ENCODE measurements at regions not wholly inside any gene's neighbourhood (a gene's known extent, or its start where the extent isn't known, plus 50 kb on each side); places are given as distances from the start of the nearest gene placed in this dataset.

DNA sequence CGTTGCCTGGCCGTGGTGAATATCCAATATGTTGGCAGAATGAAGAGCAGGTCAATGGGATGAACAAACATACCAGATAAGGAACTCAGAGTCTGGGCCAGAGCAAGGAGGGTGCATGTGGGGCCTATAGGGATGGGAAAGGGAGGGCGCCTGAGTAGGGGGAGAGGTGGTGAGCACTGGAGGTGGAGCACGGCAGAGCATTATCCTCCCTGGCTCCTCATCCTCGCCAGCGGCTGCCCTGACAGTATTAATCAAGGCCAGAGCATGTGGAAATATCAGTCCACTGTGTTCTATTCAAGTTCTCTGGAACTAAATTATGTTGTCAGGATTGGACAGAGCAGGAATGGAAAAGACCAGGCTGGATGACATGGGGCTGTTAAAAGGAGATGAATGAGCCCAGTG is 254.8 kb upstream of the ZMIZ1 start:
- no peaks in the 10 kb centered on the region for H3K27me3 ChIP-seq (ENCODE audit: insufficient read depth, low read length, poor library complexity)
- H3K36me3 ChIP-seq (ENCODE audit: control insufficient read depth, insufficient read depth, low read length), result no peaks in the 10 kb centered on the region
- WGBS (ENCODE audit: extremely low coverage, insufficient coverage, low lambda C conversion rate), result no CpG with 5 or more reads among the region's 6 CpGs

DNA sequence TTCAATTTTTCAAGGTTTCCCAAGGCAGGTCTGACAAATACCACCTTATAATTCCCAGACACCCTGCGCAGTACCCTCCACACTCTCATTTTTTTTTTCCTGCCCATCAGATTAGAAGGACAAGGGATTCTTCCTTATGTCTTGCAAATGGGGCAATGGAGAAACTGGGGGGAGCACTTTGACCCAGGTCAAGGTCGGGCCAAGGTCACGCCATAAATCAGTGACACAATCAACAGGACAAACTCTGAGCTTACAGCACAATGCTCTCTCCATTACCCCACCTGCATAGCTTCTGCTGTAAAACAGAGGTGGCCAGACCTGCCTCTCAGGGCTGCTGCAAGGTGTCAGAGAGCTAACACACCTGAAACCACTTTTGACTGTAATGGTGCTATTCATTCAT is 254.4 kb upstream of the ZMIZ1 start:
- no peak overlapping the region for H2BK120ac ChIP-seq (ENCODE audit: low read depth, low read length)
- H3K27me3 ChIP-seq (ENCODE audit: insufficient read depth, low read length, poor library complexity), result no peaks in the 10 kb centered on the region
- H3K9ac ChIP-seq (ENCODE audit: low read length), result no peak overlapping the region
- no peak overlapping the region for H3K27ac ChIP-seq (ENCODE audit: low read depth, low read length)
- no peak overlapping the region for H3K56ac ChIP-seq (ENCODE audit: low read length)
- H4K5ac ChIP-seq (ENCODE audit: low read length), result no peak overlapping the region
- H3K4ac ChIP-seq (ENCODE audit: low read depth, low read length), result no peak overlapping the region
- no peak overlapping the region for H2BK15ac ChIP-seq (replicated peaks; ENCODE audit: low read depth)
- H3K36me3 ChIP-seq (ENCODE audit: control insufficient read depth, insufficient read depth, low read length), result no peaks in the 10 kb centered on the region
- no peak overlapping the region for H2AK5ac ChIP-seq (ENCODE audit: low read length)
- no peaks in the 10 kb centered on the region for H3K79me2 ChIP-seq (ENCODE audit: control insufficient read depth, insufficient read depth, low read length)
- no peak overlapping the region for H2BK5ac ChIP-seq (ENCODE audit: low read length)
- H3K4me2 ChIP-seq (ENCODE audit: low read length), result no peak overlapping the region
- WGBS (ENCODE audit: extremely low coverage, insufficient coverage, low lambda C conversion rate), result no CpG with 5 or more reads among the region's 3 CpGs
- no peaks in the 10 kb centered on the region for H3K79me1 ChIP-seq (ENCODE audit: low read length)
- no peaks in the 10 kb centered on the region for H3K4me1 ChIP-seq (ENCODE audit: control insufficient read depth, low read depth, low read length)
- H3K18ac ChIP-seq (ENCODE audit: low read length), result no peak overlapping the region
- no peak overlapping the region for H3K4me3 ChIP-seq (ENCODE audit: low read length)
- no peak for DNase-seq
- H3K23ac ChIP-seq (ENCODE audit: low read length), result no peak overlapping the region
- no peak overlapping the region for H4K8ac ChIP-seq (ENCODE audit: low read depth, low read length)

More for the DNA sequence above, 254.8 kb upstream of the ZMIZ1 start:
- no peak for DNase-seq
- H3K4ac ChIP-seq (ENCODE audit: low read depth, low read length), result no peak overlapping the region
- no peak overlapping the region for H3K23ac ChIP-seq (ENCODE audit: low read length)
- no peak overlapping the region for H3K4me2 ChIP-seq (ENCODE audit: low read length)
- no peak overlapping the region for H4K5ac ChIP-seq (ENCODE audit: low read length)
- no peak overlapping the region for H2BK5ac ChIP-seq (ENCODE audit: low read length)
- H4K8ac ChIP-seq (ENCODE audit: low read depth, low read length), result no peak overlapping the region
- no peaks in the 10 kb centered on the region for H3K79me2 ChIP-seq (ENCODE audit: control insufficient read depth, insufficient read depth, low read length)
- no peaks in the 10 kb centered on the region for H3K4me1 ChIP-seq (ENCODE audit: control insufficient read depth, low read depth, low read length)
- no peaks in the 10 kb centered on the region for H3K79me1 ChIP-seq (ENCODE audit: low read length)
- H3K27ac ChIP-seq (ENCODE audit: low read depth, low read length), result no peak overlapping the region
- H3K56ac ChIP-seq (ENCODE audit: low read length), result no peak overlapping the region
- H2BK15ac ChIP-seq (replicated peaks; ENCODE audit: low read depth), result no peak overlapping the region
- no peak overlapping the region for H3K4me3 ChIP-seq (ENCODE audit: low read length)
- no peak overlapping the region for H3K9ac ChIP-seq (ENCODE audit: low read length)
- no peak overlapping the region for H3K18ac ChIP-seq (ENCODE audit: low read length)
- H2AK5ac ChIP-seq (ENCODE audit: low read length), result no peak overlapping the region
- H2BK120ac ChIP-seq (ENCODE audit: low read depth, low read length), result no peak overlapping the region

DNA sequence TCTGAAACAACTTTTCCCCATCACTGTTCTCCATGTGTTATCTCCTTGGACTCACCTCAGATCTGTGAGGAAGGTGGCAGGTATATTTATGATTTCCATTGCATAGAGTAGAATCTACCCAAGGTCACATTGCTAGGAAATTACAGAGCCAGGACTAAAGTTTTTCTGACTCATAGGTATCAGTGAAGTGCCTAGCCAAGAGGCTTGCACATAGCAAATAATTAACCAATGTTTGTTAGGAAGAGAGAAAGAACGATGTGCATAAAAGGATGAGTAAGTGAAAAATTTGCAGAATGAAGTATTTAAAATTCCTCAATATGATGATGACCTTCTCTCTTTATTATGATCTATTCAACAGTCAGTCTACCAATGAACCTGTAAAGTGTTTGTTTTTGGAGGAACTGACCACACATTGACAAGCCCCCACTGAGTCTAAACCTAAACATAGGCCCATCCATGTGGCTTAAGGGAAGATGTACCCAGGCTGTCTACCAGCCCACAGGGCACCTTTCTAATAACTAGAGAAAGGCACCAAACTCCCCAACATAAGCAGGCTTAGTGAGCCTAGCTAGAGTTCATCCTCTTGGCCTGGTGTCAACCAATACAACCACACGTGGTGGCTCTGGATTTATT is 252.9 kb upstream of the ZMIZ1 start:
- no peaks in the 10 kb centered on the region for H3K79me1 ChIP-seq (ENCODE audit: low read length)
- H3K79me2 ChIP-seq (ENCODE audit: control insufficient read depth, insufficient read depth, low read length), result no peaks in the 10 kb centered on the region
- no peak for DNase-seq
- H3K23ac ChIP-seq (ENCODE audit: low read length), result no peak overlapping the region
- no peak overlapping the region for H4K8ac ChIP-seq (ENCODE audit: low read depth, low read length)
- no peaks in the 10 kb centered on the region for H3K27me3 ChIP-seq (ENCODE audit: insufficient read depth, low read length, poor library complexity)
- H3K4ac ChIP-seq (ENCODE audit: low read depth, low read length), result no peak overlapping the region
- no peak overlapping the region for H3K18ac ChIP-seq (ENCODE audit: low read length)
- H2BK15ac ChIP-seq (replicated peaks; ENCODE audit: low read depth), result no peak overlapping the region
- no peak overlapping the region for H4K5ac ChIP-seq (ENCODE audit: low read length)
- WGBS (ENCODE audit: extremely low coverage, insufficient coverage, low lambda C conversion rate), result no CpG with 5 or more reads among the region's 2 CpGs
- no peak overlapping the region for H3K27ac ChIP-seq (ENCODE audit: low read depth, low read length)
- no peak overlapping the region for H3K4me2 ChIP-seq (ENCODE audit: low read length)
- H2BK5ac ChIP-seq (ENCODE audit: low read length), result no peak overlapping the region
- no peak overlapping the region for H2AK5ac ChIP-seq (ENCODE audit: low read length)
- H3K4me1 ChIP-seq (ENCODE audit: control insufficient read depth, low read depth, low read length), result no peaks in the 10 kb centered on the region
- no peak overlapping the region for H3K56ac ChIP-seq (ENCODE audit: low read length)
- no peak overlapping the region for H3K9ac ChIP-seq (ENCODE audit: low read length)
- H3K4me3 ChIP-seq (ENCODE audit: low read length), result no peak overlapping the region
- no peaks in the 10 kb centered on the region for H3K36me3 ChIP-seq (ENCODE audit: control insufficient read depth, insufficient read depth, low read length)
- H2BK120ac ChIP-seq (ENCODE audit: low read depth, low read length), result no peak overlapping the region

DNA sequence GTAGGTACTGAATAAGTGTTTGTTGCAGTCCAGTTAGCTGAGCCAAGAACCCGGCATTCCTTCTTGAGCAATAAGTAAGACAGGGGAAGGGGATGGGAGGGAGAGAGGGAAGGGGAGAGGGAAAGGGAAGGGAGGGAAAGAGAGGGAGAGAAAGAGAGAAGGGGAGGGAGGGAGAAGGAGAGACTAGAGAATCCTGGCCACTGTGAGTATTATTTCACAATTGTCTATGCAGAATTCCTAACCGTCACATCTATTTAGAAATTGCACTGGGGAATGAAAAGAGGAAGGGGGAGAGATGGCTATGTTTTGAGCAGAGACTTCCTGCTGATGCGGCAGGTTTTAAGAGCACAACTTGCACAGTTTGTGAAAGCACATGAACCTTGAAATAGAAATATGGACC is 251.4 kb upstream of the ZMIZ1 start:
- WGBS (ENCODE audit: extremely low coverage, insufficient coverage, low lambda C conversion rate), result no CpG with 5 or more reads among the region's 3 CpGs
- Histone ChIP-seq H3K23ac (ENCODE audit: low read length) (no peak overlapping the region), H2BK5ac (ENCODE audit: low read length) (no peak overlapping the region), H3K18ac (ENCODE audit: low read length) (no peak overlapping the region), H3K27me3 (ENCODE audit: insufficient read depth, low read length, poor library complexity) (no peaks in the 10 kb centered on the region), H3K4ac (ENCODE audit: low read depth, low read length) (no peak overlapping the region), H4K5ac (ENCODE audit: low read length) (no peak overlapping the region), H3K4me1 (ENCODE audit: control insufficient read depth, low read depth, low read length) (no peaks in the 10 kb centered on the region), H3K4me3 (ENCODE audit: low read length) (no peak overlapping the region), H2BK15ac (replicated peaks; ENCODE audit: low read depth) (no peak overlapping the region), H3K27ac (ENCODE audit: low read depth, low read length) (no peak overlapping the region), H2AK5ac (ENCODE audit: low read length) (no peak overlapping the region), H2BK120ac (ENCODE audit: low read depth, low read length) (no peak overlapping the region), H3K4me2 (ENCODE audit: low read length) (no peak overlapping the region), H3K56ac (ENCODE audit: low read length) (no peak overlapping the region), H3K36me3 (ENCODE audit: control insufficient read depth, insufficient read depth, low read length) (no peaks in the 10 kb centered on the region), H3K79me2 (ENCODE audit: control insufficient read depth, insufficient read depth, low read length) (no peaks in the 10 kb centered on the region), H3K79me1 (ENCODE audit: low read length) (no peaks in the 10 kb centered on the region), H4K8ac (ENCODE audit: low read depth, low read length) (no peak overlapping the region), H3K9ac (ENCODE audit: low read length) (no peak overlapping the region)
- DNase-seq, result no peak

DNA sequence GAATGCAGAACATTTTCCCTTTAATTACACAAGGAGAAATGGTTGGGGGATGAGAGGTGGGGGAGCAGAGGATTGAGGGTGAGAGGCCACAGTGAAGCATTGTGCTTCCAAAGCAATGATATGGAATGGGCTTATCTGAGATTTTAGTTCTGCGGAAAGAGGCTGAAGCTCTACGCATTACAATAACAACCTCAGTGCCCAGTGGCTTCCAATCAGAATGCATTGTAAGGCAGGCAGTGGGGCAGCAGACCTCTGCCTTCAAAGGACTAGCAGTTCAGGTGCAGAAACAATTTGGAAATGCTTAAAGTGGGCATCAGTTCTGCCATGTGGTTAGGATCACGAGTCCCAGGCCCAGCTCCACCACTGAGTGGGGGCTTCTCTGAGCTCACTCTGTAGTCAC is 251.0 kb upstream of the ZMIZ1 start:
- Histone ChIP-seq H2BK120ac (ENCODE audit: low read depth, low read length) (no peak overlapping the region), H3K4me2 (ENCODE audit: low read length) (no peak overlapping the region), H3K27ac (ENCODE audit: low read depth, low read length) (no peak overlapping the region), H3K9ac (ENCODE audit: low read length) (no peak overlapping the region), H2BK15ac (replicated peaks; ENCODE audit: low read depth) (no peak overlapping the region), H3K23ac (ENCODE audit: low read length) (no peak overlapping the region), H3K27me3 (ENCODE audit: insufficient read depth, low read length, poor library complexity) (no peaks in the 10 kb centered on the region), H3K79me1 (ENCODE audit: low read length) (no peaks in the 10 kb centered on the region), H3K79me2 (ENCODE audit: control insufficient read depth, insufficient read depth, low read length) (no peaks in the 10 kb centered on the region), H3K56ac (ENCODE audit: low read length) (no peak overlapping the region), H3K4me3 (ENCODE audit: low read length) (no peak overlapping the region), H3K4ac (ENCODE audit: low read depth, low read length) (no peak overlapping the region), H3K36me3 (ENCODE audit: control insufficient read depth, insufficient read depth, low read length) (no peaks in the 10 kb centered on the region), H2AK5ac (ENCODE audit: low read length) (no peak overlapping the region), H3K18ac (ENCODE audit: low read length) (no peak overlapping the region), H2BK5ac (ENCODE audit: low read length) (no peak overlapping the region), H4K8ac (ENCODE audit: low read depth, low read length) (no peak overlapping the region), H4K5ac (ENCODE audit: low read length) (no peak overlapping the region), H3K4me1 (ENCODE audit: control insufficient read depth, low read depth, low read length) (no peaks in the 10 kb centered on the region)
- no peak for DNase-seq
- WGBS (ENCODE audit: extremely low coverage, insufficient coverage, low lambda C conversion rate), result no CpG with 5 or more reads among the region's 3 CpGs

DNA sequence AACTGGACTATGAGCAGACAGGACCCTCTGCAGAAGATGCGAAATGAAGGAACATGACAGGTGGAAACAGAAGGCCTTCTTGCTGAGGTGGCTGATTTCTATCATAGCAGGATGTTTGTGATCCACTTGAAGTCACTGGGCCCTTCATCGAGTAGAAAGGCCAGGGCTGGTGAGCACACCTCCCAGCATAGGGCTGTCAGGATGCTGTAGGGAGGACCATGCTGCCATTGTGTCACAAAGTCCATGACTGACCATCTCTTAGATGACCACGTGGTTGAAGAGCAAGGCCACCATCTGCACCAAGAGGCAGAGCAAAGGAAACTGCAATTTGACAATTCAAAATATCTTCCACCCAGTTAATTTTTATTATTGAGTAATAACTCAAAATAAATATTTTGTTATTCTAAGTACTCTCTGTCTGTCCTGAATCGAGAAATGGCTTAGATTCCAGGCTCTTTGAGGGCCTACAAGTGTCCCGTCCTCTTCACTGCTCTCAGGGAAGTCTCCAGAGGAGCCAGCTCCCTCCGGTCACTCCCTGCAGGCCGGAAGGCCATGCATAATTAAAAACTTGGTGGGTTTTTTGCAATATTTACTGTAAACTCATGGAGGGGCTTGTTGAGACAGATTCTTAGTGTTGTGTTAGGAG is 249.3 kb upstream of the ZMIZ1 start:
- H3K79me1 ChIP-seq (ENCODE audit: low read length), result no peaks in the 10 kb centered on the region
- H2BK15ac ChIP-seq (replicated peaks; ENCODE audit: low read depth), result no peak overlapping the region
- no peaks in the 10 kb centered on the region for H3K36me3 ChIP-seq (ENCODE audit: control insufficient read depth, insufficient read depth, low read length)
- no peaks in the 10 kb centered on the region for H3K79me2 ChIP-seq (ENCODE audit: control insufficient read depth, insufficient read depth, low read length)
- no peaks in the 10 kb centered on the region for H3K4me1 ChIP-seq (ENCODE audit: control insufficient read depth, low read depth, low read length)
- no peaks in the 10 kb centered on the region for H3K27me3 ChIP-seq (ENCODE audit: insufficient read depth, low read length, poor library complexity)
- no peak overlapping the region for H3K27ac ChIP-seq (ENCODE audit: low read depth, low read length)
- H4K8ac ChIP-seq (ENCODE audit: low read depth, low read length), result no peak overlapping the region
- no peak overlapping the region for H3K9ac ChIP-seq (ENCODE audit: low read length)
- H3K4me3 ChIP-seq (ENCODE audit: low read length), result no peak overlapping the region
- H3K4ac ChIP-seq (ENCODE audit: low read depth, low read length), result no peak overlapping the region
- H2BK5ac ChIP-seq (ENCODE audit: low read length), result no peak overlapping the region
- no peak overlapping the region for H4K5ac ChIP-seq (ENCODE audit: low read length)
- DNase-seq, result no peak
- no peak overlapping the region for H2AK5ac ChIP-seq (ENCODE audit: low read length)
- H3K18ac ChIP-seq (ENCODE audit: low read length), result no peak overlapping the region
- no peak overlapping the region for H3K23ac ChIP-seq (ENCODE audit: low read length)
- H3K56ac ChIP-seq (ENCODE audit: low read length), result no peak overlapping the region
- no peak overlapping the region for H3K4me2 ChIP-seq (ENCODE audit: low read length)
- no CpG with 5 or more reads among the region's 7 CpGs for WGBS (ENCODE audit: extremely low coverage, insufficient coverage, low lambda C conversion rate)
- H2BK120ac ChIP-seq (ENCODE audit: low read depth, low read length), result no peak overlapping the region

All from mesendoderm (in vitro differentiated cells).